Erythroblast (primary cell): ENCODE measurements at regions not wholly inside any gene's neighbourhood (a gene's known extent, or its start where the extent isn't known, plus 50 kb on each side); places are given as distances from the start of the nearest gene placed in this dataset.
A peak's percentile ranks its signal among the peaks of the same experiment; 100 is the strongest.

ENCODE experiments used
- DNase-seq, 2 experiments: peaks; one replicate each; lab custom pipeline; 2025; lab: John Stamatoyannopoulos, UW
- GATA1 ChIP-seq: IDR thresholded peaks from 2 replicates; pipeline ENCODE4 v1.6.1; 2011; ENCODE audit warnings: low read depth, mild to moderate bottlenecking, control low read depth, low read length, moderate library complexity
- POLR2A ChIP-seq: IDR thresholded peaks from 2 replicates; pipeline ENCODE4 v1.6.1; 2011; ENCODE audit warnings: mild to moderate bottlenecking, low read length

DNA sequence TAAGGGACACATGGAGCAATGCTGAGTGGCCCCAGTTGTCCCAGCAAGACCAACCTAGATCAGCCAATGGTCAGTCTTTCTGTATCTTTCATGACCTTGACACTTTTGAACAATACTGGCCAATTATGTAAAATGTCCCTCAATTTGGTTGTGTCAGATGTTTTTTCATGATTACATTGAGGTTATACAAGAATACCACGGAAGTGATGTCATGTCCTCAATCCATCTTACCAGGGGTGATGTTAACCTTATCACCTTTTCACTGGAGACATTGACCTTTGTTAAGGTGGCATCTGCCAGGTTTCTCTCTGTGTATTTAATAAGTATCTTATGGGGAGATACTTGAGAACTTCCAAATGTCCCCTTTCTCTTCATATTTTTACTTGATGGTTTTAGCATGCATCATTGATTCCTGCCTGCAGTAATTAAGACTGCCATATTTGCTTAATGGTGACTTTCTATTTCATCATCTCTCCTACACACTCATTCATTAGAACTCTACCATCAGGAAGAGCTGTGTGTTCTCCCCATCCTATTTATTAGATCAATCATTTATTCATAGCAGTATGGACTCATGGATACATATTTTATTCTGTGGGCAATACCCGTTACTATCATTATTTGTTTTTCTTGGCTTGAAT is 64.7 kb upstream of the RFLNA start:
- no peak for DNase-seq
- no peak for TF ChIP-seq POLR2A
- TF ChIP-seq GATA1, result no peak

DNA sequence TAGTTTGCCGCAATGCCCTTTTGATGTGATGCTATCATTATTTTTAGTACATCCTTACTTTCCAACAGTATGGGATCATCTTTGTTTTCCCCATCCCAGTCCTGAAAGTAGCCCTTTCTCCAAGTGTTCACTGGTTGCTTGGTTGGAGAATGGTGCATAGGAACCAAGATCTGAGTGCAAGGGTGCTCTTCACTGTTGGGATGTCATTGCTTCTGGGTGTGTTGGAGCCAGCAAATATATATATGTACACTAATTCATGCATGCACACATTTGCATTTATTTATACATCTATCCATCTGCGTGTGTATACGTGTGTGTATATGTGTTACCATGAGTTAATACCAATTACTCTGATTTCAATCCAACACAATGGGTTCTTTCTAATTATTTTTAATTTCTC is 64.1 kb upstream of the RFLNA start:
- TF ChIP-seq GATA1 (no peak), POLR2A (no peak)
- DNase-seq, result no peak

DNA sequence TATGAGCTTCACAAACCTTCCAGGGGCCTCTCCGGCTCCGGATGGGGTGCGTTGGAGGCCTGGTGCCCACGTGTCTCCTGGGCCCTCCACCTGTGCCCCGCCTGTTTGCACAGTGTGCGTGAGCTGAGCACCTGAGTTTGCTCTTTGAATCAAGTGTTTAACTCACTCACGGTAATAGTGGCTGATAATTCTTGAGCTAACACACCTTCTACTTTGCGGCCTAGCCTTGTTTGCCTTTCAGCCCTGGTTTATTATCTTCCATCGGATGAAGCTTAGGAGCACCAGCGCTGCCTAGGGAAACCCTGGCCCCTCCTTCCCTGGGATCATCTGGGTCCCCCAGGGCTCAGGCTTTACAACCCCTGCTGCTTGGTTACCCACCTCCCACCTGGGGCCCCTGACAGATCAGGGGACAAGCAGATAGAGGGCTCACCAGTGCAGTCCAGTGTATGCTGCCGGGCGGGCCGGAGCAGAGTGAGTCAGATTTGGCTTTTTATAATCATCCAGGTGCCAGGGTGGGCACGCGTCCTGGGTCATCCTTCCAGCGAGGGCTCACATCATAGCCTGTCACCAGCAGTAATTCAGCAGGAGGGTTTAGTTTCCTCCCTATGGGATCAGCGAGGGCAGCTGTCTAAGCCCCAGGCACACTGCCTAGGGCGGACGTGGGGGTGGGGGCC is 62.8 kb upstream of the RFLNA start:
- no peak for DNase-seq
- TF ChIP-seq GATA1 (no peak), POLR2A (no peak)

DNA sequence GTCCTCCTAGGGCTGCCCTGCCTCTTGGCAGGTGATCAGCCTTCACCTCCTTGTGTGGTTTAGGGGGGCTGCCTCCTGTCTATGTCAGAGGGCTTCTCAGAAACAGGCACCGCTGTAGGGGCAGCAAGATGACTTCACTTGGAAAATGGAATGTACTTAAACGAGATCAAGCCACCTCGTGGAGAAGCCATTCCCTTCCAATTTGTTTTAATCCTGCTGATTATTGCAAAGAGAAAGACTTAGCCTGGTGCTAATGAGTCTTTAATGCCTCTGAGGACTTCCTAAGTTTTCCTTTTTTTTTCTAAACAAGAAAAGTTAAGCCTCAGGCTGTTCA is 62.3 kb upstream of the RFLNA start:
- no peak for DNase-seq
- no peak for TF ChIP-seq GATA1
- no peak for TF ChIP-seq POLR2A

DNA sequence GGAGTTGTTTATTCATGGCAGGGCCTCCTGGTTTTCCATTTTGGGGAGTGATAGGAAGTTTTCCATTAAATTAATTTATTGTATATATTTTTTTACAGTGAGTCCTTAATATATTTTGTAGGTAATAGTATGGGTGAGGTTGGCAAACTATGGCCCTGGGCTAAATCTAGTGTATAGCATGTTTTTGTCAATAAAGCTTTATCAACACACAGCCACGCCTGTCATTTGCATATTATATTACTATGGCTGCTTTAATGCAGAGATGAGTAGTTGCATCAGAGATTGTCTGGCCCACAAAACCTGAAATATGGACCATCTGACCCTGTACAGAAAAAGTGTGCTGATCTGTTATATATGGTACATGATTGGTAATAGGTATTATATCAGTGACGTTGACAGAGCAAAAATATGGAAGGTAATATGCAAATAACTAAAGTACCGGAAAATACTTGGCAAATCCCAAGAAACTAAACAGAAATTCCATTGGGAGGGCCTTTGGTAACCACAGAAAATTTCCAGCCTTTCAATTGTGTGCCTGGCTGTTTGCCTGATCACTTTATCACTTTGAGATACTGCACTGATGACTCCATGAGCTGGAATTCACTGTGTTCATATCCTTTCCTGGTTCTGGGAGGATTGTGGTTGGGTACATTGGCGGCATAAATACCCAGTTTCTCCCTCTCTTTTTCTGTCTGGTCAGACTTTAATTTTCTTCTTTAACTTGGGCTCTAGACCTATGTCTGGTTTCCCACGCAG is 61.7 kb upstream of the RFLNA start:
- TF ChIP-seq POLR2A, result no peak
- TF ChIP-seq GATA1, result no peak
- no peak for DNase-seq

DNA sequence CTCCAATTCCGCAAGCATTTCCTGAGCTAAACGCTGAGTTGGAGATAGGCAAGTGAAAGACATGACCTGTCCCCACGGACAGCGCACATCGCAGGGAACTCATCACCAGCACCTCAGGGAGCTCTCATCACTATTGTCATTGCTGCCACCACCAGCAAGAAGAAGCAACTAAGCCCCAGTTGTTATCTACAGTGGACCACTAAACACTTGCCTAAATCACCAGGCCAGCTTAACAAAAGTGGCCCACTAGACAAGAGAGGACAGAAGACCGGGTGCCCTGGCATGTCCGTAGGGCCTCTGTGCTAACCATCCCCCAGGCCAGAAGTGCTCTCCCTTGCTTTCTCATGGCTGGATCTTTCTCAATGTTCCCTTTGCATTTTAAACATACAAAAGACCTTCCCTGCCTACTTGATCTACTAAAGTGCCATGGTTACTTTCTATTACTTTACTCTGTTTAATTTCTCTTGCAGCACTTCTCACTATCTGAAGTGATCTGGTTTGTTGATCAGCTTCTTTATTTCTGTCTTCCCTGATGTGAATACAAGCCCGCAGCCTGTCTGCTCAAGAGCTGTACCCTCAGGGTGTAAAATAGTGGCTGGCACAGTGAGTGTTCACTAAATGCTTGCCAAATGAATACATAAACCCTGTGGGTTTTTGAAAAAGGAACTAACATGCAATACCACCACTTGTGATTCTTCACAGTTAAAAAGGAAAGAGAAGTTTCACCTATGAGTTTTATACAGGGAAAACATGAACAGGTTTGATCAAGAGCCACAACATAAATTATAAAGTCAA is 60.9 kb upstream of the RFLNA start:
- no peak for DNase-seq
- TF ChIP-seq POLR2A, result no peak
- no peak for TF ChIP-seq GATA1

DNA sequence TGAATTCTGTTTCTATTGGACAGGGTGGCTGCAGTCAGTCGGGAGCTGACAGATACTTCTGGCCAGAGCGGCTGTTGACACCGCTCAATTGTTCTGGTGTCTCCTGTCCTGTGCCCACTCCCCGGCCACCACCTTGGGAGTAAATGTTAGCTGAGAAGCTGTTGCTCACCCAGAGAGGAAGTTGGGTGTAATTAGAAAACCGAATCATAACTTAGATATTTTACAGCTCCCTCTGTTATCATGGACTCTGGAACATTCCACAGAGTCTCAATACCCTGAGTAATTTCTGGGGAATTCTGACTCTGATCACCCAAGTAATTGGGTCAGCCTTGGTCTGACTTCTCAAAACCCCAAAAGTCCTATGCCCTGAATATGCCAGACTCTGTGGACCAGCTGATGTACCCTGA is 58.3 kb upstream of the RFLNA start:
- DNase-seq, result no peak
- no peak for TF ChIP-seq POLR2A
- TF ChIP-seq GATA1, result no peak

DNA sequence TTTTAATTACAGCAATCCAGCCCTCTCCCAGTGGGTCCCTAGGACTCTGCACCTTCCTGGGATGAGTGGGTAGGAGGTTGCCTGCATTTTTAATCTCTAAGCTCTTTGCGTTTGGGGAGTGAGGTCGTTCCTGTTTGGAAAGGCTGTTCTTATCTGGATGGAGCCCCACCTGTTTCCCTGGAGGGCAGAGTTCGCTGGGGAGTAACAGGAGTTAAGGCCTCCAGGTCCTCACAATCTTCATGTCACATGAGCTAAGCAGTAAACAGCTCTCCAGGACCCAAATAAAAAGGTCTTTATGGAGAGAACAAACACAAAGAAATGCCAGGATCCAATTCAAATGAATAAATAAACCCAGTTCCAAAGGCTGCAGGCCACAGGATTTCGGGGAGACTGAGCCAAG is 56.0 kb upstream of the RFLNA start:
- TF ChIP-seq POLR2A (no peak), GATA1 (no peak)
- no peak for DNase-seq

DNA sequence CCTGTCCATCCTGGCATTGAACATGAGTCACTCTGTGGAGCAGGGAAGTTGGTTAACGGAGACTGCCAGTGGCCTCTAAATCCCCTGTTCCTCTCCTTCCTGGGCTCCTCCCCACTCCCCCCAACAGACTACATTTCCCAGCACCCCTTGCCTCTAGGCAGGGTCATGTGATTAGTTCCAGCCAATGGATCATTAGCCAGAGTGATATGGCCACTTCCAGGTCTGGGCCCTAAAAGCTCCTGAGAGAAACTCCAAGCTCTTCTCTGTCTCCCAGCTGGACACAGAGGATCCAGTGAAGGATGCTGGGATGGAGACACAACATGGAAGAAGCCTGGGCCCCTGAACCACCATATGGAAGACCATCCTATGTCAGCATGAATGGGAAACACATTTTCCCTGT is 54.4 kb upstream of the RFLNA start:
- TF ChIP-seq POLR2A (no peak), GATA1 (no peak)
- DNase-seq, result peak; percentile 19 to 30

DNA sequence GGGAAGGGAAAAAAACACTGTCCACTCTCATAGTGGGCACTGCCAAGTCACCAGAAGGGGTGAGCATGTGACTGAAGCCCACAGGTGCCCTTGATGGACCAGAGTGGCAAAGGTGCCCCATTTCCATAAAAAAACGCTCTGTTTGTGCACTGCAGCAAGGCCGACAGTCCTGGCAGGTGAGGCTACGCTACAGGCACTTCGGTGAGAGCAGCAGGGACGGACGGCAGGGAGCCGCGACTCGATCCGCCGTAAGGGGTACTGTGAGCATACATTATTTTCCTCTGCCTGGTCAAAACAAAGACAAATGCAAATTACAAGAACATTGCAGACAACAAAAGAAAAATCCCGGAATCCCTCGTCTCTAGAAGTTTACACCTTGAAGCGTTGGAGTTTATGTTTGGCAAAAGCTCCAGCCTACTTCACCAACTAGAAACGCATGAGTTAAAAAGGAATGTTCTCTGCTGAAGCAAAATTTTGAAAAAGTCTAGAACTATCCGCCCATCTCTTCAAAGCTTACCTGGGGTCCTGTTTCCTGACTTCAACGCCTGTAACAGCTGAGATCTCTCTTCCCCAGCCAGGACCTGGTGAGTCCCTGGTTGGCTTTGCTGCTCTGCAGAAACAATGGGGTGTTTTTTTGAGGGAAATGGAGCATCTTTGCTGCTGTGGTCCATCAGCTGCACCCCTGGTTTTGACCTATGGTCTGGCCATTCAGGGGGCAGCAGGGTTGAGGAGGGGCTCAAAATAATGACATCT is 52.9 kb upstream of the RFLNA start:
- no peak for TF ChIP-seq POLR2A
- DNase-seq, result no peak

DNA sequence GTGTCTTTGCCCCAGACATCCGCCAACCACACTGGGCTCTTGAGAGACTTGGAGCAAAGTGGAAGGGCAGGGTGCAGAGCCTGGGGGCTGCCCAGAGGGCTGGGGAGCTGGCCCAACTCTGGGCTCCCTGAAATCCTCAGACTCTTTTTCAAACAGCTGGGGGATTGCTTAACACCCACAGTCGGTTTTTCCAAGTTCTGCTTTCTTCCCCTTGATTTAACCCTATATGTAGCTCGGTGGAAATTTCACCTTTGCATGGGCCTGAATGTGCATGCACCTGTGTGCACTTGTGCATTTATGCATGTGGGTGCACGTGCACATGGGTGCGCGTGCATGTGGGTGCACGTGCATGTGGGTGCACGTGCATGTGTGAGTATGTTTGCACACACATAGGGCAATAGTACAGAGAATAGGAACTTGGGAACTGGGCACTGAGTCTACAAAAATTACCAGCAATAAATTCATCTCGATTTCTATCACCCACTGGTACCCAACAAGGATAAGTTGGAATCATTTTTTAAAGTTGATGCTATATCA is 52.3 kb upstream of the RFLNA start:
- DNase-seq, result no peak
- no peak for TF ChIP-seq POLR2A
- no peak for TF ChIP-seq GATA1

DNA sequence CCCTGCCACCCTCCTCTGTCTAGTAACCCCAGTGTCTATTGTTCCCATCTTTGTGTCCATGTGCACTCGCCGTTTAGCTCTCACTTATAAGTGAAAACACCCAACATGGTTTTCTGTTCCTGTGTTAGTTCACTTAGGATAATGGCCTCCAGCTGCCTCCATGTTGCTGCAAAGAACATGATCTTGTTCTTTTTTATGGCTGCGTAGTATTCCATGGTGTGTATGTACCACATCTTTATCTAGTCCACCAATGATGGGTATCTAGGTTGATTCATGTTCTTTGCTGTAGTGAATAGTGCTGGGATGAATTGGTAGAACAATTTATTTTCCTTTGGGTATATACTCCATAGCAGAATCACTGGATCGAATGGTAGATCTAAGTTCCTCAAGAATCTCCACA is 51.0 kb upstream of the RFLNA start:
- TF ChIP-seq POLR2A (no peak), GATA1 (no peak)
- DNase-seq, result no peak
